ENCODE measurements at regions not wholly inside any gene's neighbourhood (a gene's known extent, or its start where the extent isn't known, plus 50 kb on each side); places are given as distances from the start of the nearest gene placed in this dataset.
"Not testable (repeated sequence)": the region's sequence is repeated elsewhere in the genome, so short reads cannot be mapped to it uniquely, and the experiment has no call there.

DNA sequence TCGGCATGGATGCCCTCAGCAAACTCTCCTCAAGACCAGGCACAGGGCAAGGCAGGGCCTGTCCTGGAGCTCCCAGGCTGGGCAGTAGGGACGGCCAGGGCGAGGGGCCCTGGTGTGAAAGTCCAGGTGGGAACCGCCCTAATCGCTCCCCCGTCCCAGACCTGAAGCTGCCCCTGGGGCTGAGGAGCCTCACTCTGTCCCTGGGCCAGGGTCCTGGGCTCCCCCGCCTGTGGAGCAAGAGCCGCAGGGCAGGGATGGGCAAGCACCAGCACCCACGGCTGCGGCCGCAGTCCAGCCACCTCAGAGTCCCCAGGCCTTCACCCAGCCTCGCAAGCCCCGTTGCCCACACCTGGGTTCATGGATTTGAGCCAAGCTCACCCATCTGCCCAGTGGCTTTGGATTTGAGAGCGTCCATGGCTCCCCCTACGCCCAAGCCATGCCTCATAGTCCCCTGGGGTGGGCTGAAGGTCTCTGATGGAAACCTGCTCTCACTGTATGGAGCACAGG lies 102.4 kb upstream of the C14orf180 start:
- Histone ChIP-seq H3K4me1 (ENCODE audit: control insufficient read depth, insufficient read depth, low read length) (no peaks in the 10 kb centered on the region), H3K27me3 (ENCODE audit: control insufficient read depth, insufficient read depth, low read length) (no peaks in the 10 kb centered on the region), H3K36me3 (ENCODE audit: control insufficient read depth, insufficient read depth, low read length) (no peaks in the 10 kb centered on the region), H3K9ac (ENCODE audit: low read length) (no peak overlapping the region), H3K27ac (ENCODE audit: low read depth, low read length) (no peak overlapping the region), H3K4me3 (ENCODE audit: low read length) (no peak overlapping the region)

DNA sequence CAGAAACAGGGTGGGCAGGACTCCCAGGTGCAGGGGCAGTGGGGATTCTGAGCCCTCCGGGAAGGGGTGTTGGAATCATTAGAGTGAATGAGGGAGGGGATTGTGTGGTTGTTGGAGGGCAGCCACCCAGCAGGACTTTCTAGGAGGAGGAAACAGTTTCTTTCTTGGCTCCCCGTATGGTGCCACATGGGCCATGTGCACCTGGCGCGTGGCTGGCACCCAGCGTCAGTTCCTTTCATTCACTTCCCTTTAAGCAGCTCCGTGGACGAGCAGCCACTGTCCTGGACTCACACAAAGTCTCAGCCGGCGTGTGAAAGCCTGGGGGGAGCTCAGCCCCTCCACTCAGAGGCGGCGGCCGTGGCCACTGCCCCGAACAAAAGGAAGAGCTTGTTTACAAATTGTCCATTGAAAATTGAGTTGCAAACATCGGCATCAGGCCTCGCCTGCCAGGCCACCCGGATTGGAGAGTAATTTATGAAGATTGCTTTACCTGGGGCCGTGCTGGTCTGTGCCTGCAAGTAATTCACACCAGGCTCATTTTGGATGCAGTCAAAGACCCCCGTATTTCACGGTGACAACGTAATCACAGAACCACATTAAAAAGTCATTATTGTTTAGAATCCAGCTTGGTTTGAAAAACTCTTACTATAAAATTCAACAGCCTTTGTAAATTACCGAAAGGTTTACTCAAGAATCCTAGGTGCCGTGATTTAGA lies 101.7 kb upstream of the C14orf180 start:
- no peaks in the 10 kb centered on the region for H3K27me3 ChIP-seq (ENCODE audit: control insufficient read depth, insufficient read depth, low read length)

DNA sequence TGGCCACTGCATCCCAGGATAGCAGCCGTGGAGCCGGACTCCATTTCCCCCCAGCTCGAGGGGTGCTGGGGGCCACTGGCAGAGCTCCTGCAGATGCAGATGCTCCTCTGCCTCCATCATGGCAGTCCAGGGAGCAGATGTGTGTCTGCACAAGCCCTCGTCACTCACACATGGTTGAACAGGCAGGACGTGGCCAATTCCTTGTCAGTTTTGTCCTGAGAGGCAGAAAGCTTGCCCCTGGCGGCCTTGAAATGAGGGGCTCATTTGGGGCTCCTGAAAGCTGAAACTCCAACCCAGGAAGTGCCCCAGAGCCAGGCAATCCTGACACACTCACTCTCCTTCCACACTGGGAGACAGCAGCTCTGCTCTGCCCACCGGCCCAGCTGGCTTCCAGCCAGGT lies 100.9 kb upstream of the C14orf180 start:
- Histone ChIP-seq H3K4me1 (ENCODE audit: control insufficient read depth, insufficient read depth, low read length) (no peaks in the 10 kb centered on the region), H3K27me3 (ENCODE audit: control insufficient read depth, insufficient read depth, low read length) (no peaks in the 10 kb centered on the region), H3K9ac (ENCODE audit: low read length) (no peak overlapping the region), H3K36me3 (ENCODE audit: control insufficient read depth, insufficient read depth, low read length) (no peaks in the 10 kb centered on the region), H3K27ac (ENCODE audit: low read depth, low read length) (no peak overlapping the region), H3K4me3 (ENCODE audit: low read length) (no peak overlapping the region)

More for the DNA sequence above, 101.7 kb upstream of the C14orf180 start:
- no peaks in the 10 kb centered on the region for H3K4me1 ChIP-seq (ENCODE audit: control insufficient read depth, insufficient read depth, low read length)
- H3K27ac ChIP-seq (ENCODE audit: low read depth, low read length) = no peak overlapping the region
- no peak overlapping the region for H3K9ac ChIP-seq (ENCODE audit: low read length)
- no peak overlapping the region for H3K4me3 ChIP-seq (ENCODE audit: low read length)
- H3K36me3 ChIP-seq (ENCODE audit: control insufficient read depth, insufficient read depth, low read length) = no peaks in the 10 kb centered on the region

DNA sequence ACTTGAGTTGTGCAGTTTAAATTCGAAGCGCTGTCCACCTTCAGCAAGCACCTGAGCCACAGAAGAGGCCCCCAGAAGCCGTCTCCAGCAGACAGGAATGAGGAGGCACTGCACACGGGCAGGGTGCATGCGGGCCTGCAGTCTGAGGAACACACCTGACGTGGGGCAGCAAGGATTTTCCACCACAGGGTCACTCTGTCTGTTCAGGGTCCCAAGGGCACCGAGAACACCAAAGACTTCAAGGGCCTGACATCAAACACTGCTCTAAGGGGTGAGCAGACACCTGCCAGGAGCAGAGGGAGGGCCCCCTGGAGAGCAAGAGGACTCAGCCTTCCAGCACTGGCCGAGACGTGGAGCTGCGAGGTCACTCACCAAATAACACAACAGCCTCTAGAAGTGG lies 99.7 kb upstream of the C14orf180 start:
- no peak overlapping the region for H3K4me3 ChIP-seq (ENCODE audit: low read length)
- no peak overlapping the region for H3K9ac ChIP-seq (ENCODE audit: low read length)
- H3K27ac ChIP-seq (ENCODE audit: low read depth, low read length) = no peak overlapping the region
- no peaks in the 10 kb centered on the region for H3K36me3 ChIP-seq (ENCODE audit: control insufficient read depth, insufficient read depth, low read length)
- H3K27me3 ChIP-seq (ENCODE audit: control insufficient read depth, insufficient read depth, low read length) = no peaks in the 10 kb centered on the region
- no peaks in the 10 kb centered on the region for H3K4me1 ChIP-seq (ENCODE audit: control insufficient read depth, insufficient read depth, low read length)

DNA sequence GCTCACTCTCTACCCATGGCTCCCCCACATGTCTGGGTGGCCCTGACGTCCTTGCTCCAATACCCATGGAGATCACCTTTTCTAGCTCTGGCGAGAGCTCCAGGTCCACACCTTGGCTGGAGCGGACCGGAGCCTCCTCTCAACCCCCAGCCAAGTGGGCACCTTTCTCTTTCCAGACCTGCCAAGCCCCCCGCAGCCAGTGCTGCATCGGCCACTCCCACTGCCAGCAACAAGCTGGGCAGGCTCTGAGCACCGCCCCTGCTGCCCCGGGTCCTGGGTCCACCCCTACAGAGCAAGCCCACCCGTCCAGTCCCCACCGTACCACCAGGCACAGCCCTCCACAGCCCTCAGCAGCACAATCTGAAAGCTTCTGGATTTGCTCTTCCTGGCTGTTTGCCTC lies 98.2 kb upstream of the C14orf180 start:
- H3K27me3 ChIP-seq (ENCODE audit: control insufficient read depth, insufficient read depth, low read length) = no peaks in the 10 kb centered on the region
- H3K36me3 ChIP-seq (ENCODE audit: control insufficient read depth, insufficient read depth, low read length) = no peaks in the 10 kb centered on the region
- no peak overlapping the region for H3K9ac ChIP-seq (ENCODE audit: low read length)
- H3K27ac ChIP-seq (ENCODE audit: low read depth, low read length) = no peak overlapping the region
- H3K4me3 ChIP-seq (ENCODE audit: low read length) = no peak overlapping the region
- H3K4me1 ChIP-seq (ENCODE audit: control insufficient read depth, insufficient read depth, low read length) = no peaks in the 10 kb centered on the region

DNA sequence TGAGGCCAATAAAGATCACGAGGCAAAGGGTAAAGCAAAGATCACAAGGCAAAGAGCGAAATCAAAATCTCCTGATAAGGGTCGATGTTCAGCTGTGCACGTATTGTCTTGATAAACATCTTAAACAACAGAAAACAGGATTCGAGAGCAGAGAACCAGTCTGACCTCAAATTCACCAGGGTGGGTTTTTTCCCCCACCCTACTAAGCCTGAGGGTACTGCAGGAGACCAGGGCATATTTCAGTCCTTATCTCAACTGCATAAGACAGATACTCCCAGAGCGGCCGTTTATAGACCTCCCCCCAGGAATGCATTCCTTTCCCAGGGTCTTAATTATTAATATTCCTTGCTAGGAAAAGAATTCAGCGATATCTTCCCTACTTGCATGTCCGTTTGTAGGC lies 97.5 kb upstream of the C14orf180 start:
- H3K4me1 ChIP-seq (ENCODE audit: control insufficient read depth, insufficient read depth, low read length); H3K36me3 ChIP-seq (ENCODE audit: control insufficient read depth, insufficient read depth, low read length); H3K9ac ChIP-seq (ENCODE audit: low read length); H3K27ac ChIP-seq (ENCODE audit: low read depth, low read length); H3K4me3 ChIP-seq (ENCODE audit: low read length); H3K27me3 ChIP-seq (ENCODE audit: control insufficient read depth, insufficient read depth, low read length): not testable (repeated sequence)

DNA sequence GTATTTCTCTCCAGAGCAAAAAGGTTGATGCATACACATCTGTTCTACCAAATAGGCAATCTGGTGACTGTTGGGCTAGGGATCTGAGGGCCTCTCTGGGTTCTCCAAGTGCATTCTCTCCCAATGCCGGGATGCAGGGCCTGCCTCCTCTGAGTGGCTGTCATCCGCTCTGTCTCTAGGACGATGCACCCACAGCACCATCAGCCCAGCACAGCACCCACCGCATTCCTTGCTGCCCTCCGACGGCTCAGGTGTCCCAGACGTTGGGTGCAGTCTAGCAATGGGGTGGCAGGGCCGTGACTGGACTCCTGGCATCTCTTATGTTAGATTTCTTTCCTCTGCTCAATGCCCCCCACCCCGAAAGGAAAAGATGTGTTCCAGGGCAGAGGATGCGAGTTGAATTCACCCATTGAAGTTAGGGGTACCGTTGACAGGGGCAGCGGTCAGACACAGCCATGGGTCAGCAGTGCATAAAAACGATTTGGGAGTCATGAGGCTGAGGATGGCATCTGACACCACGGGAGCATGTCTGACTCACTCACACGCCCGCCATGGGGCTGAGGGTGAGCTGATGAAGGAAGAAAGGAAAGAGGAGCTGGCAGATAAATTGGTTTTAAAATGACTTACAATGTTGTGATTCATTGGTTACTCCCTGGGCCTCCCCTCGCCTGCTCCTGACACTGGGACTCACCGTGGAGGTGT lies 93.2 kb upstream of the C14orf180 start:
- H3K9ac ChIP-seq (ENCODE audit: low read length) = no peak overlapping the region
- H3K27me3 ChIP-seq (ENCODE audit: control insufficient read depth, insufficient read depth, low read length) = no peaks in the 10 kb centered on the region
- no peak overlapping the region for H3K4me3 ChIP-seq (ENCODE audit: low read length)
- H3K36me3 ChIP-seq (ENCODE audit: control insufficient read depth, insufficient read depth, low read length) = no peaks in the 10 kb centered on the region
- H3K27ac ChIP-seq (ENCODE audit: low read depth, low read length) = no peak overlapping the region
- H3K4me1 ChIP-seq (ENCODE audit: control insufficient read depth, insufficient read depth, low read length) = no peaks in the 10 kb centered on the region

DNA sequence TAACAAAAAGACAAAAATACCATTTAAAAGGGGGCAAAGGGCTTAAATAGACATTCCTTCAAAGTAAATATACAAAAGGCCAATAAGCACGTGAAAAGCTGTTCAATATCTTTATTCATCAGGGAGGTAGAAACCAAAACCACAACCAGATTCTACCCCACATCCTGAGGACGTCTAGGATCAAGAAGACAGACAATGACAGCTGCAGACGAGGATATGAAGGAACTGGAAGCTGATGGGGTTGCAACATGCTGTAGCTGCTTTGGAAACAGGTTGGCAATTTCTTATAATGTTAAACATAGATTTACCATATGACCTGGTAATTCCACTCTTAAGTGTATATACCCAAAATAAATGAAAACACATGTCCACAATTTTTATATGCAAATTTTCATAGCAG lies 85.1 kb upstream of the C14orf180 start:
- H3K9ac ChIP-seq (ENCODE audit: low read length) = no peak overlapping the region
- H3K27ac ChIP-seq (ENCODE audit: low read depth, low read length) = no peak overlapping the region
- no peaks in the 10 kb centered on the region for H3K27me3 ChIP-seq (ENCODE audit: control insufficient read depth, insufficient read depth, low read length)
- no peak overlapping the region for H3K4me3 ChIP-seq (ENCODE audit: low read length)
- H3K4me1 ChIP-seq (ENCODE audit: control insufficient read depth, insufficient read depth, low read length) = no peaks in the 10 kb centered on the region
- no peaks in the 10 kb centered on the region for H3K36me3 ChIP-seq (ENCODE audit: control insufficient read depth, insufficient read depth, low read length)

DNA sequence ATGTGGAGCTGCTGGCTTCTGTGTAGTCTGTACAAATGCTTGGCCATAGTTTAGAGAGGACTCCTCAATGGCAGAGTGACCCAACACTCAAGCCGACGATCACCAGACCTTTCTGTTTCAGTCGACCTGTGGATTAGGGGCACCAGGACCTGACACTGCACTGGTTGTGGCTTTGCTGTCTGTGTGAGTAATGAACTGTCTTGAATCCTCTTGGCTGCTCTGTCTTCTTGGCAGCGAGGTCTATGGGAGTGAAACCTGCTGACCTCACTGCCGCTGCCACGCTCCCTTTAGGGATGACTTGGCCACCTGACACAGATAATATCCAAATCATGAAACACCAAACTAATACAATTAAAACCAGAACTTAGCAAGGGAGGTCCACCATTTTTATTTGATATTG lies 83.5 kb upstream of the C14orf180 start:
- H3K36me3 ChIP-seq (ENCODE audit: control insufficient read depth, insufficient read depth, low read length) = no peaks in the 10 kb centered on the region
- no peak overlapping the region for H3K9ac ChIP-seq (ENCODE audit: low read length)
- H3K4me1 ChIP-seq (ENCODE audit: control insufficient read depth, insufficient read depth, low read length) = no peaks in the 10 kb centered on the region
- H3K27me3 ChIP-seq (ENCODE audit: control insufficient read depth, insufficient read depth, low read length) = no peaks in the 10 kb centered on the region
- H3K27ac ChIP-seq (ENCODE audit: low read depth, low read length) = no peak overlapping the region
- H3K4me3 ChIP-seq (ENCODE audit: low read length) = no peak overlapping the region

DNA sequence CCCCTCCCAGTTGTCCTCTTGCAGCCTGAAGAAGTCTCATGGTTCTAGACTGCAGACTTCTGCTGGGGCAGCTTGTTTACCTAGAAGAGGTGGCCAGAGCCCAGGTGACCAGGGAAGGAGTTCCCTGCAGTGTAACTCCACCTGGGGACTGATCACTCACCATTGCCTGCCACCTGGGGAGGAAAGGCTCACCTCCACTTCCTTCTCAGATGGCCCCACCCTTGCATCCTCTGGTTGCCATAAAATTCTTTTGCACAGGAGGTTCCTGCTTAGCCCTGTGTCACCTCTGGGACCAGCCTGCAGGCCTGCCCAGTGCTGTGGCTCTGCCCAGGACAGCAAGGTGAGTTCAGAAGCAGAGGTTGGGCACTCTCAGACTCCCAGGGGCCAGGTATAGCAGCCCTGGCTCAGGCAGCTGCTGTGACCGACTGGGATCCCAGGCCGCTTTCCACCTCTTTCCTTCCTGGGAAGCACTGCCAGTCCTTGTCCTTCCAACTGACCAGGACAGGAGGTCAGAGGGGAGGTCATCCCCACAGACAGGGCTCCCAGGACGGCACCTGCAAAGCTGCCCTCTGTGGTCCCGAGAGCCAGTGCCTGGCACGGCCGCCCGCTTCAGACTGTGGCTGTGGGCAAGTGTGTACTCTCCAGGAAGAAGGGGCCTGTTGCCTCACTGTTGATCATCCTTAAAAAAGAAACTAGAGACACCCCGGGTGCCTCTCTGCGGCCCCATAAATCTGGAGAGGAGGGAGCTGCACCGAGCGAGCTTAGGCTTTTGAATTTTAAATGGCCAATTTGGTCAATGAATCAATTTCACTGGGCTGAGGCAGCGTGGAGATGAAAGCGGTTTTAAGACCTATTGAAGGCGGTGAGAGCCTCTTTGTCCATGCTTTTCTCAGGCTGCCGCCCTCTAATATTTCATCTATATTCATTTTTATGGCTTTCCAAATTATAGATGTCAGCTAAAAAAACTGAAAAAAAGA lies 79.5 kb upstream of the C14orf180 start:
- Histone ChIP-seq H3K36me3 (ENCODE audit: control insufficient read depth, insufficient read depth, low read length) (no peaks in the 10 kb centered on the region), H3K4me1 (ENCODE audit: control insufficient read depth, insufficient read depth, low read length) (no peaks in the 10 kb centered on the region), H3K27ac (ENCODE audit: low read depth, low read length) (no peak overlapping the region), H3K9ac (ENCODE audit: low read length) (no peak overlapping the region), H3K4me3 (ENCODE audit: low read length) (no peak overlapping the region), H3K27me3 (ENCODE audit: control insufficient read depth, insufficient read depth, low read length) (no peaks in the 10 kb centered on the region)

DNA sequence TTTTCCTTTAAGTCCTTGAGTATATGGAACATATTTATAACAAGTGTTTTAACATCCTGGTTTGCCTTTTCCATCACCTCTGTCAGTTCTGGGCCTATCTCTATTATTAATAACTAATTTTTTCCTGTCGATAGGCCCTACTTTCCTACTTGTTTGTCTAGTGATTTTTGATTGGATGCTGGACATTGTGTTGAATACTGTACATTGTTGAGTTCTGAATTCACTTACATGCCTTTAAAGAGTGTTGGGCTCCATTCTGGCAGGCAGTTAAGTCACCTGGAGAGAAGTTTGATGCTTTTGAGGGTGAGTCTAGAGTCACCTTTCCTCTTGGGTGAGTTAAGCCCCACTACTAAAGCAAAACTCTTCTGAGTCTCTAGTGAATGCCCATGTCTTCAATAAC lies 77.5 kb upstream of the C14orf180 start:
- peaks cover 2% of the 10 kb centered on the region for H3K27me3 ChIP-seq (ENCODE audit: control insufficient read depth, insufficient read depth, low read length)
- no peaks in the 10 kb centered on the region for H3K36me3 ChIP-seq (ENCODE audit: control insufficient read depth, insufficient read depth, low read length)
- H3K4me1 ChIP-seq (ENCODE audit: control insufficient read depth, insufficient read depth, low read length) = no peaks in the 10 kb centered on the region
- H3K27ac ChIP-seq (ENCODE audit: low read depth, low read length) = no peak overlapping the region
- no peak overlapping the region for H3K9ac ChIP-seq (ENCODE audit: low read length)
- H3K4me3 ChIP-seq (ENCODE audit: low read length) = no peak overlapping the region

DNA sequence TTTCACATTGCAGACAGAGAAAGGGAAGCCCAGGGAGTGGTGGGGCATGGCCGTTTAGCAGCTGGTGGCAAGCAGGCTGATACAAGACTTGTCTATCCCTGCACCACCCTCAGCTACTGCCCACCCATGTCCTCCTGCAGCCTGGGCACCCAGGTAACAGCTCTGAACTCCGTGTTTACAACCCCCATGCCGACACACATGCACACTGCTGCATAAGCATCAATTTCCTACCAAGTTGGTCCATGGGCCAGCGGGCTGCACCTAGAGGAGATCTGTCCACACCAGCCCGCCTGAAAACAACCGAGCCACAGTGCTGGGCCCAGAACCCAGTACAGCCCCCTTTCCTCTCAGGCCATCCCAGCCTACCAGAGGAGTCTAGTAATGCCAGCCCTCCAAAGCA lies 75.9 kb upstream of the C14orf180 start:
- Histone ChIP-seq H3K4me3 (ENCODE audit: low read length) (no peak overlapping the region), H3K4me1 (ENCODE audit: control insufficient read depth, insufficient read depth, low read length) (no peaks in the 10 kb centered on the region), H3K36me3 (ENCODE audit: control insufficient read depth, insufficient read depth, low read length) (no peaks in the 10 kb centered on the region), H3K9ac (ENCODE audit: low read length) (no peak overlapping the region), H3K27me3 (ENCODE audit: control insufficient read depth, insufficient read depth, low read length) (peaks cover 2% of the 10 kb centered on the region), H3K27ac (ENCODE audit: low read depth, low read length) (no peak overlapping the region)

Measured in rectal smooth muscle tissue (tissue), 1 donor.